HG03558 (cell line): ENCODE measurements at regions not wholly inside any gene's neighbourhood (a gene's known extent, or its start where the extent isn't known, plus 50 kb on each side); places are given as distances from the start of the nearest gene placed in this dataset.
"Not testable (repeated sequence)": the region's sequence is repeated elsewhere in the genome, so short reads cannot be mapped to it uniquely, and the experiment has no call there.

Experiments
- ATAC-seq: cut with Tn5 transposase; IDR thresholded peaks from one replicate; pipeline ENCODE4 v1.9.1; 2021; ENCODE audit warnings: moderate number of reproducible peaks; ENCODE audit not compliant: unreplicated experiment; ENCODE audit errors: extremely low read depth

- no peak for ATAC-seq
Measured at GRCh38 chrX:865422-865821, 234.8 kb downstream of the SHOX start.

GRCh38 chrX:861921-862320 is 231.3 kb downstream of the SHOX start:
- ATAC-seq = no peak

GRCh38 chrX:861340-861890 is 230.8 kb downstream of the SHOX start:
- ATAC-seq = no peak

GRCh38 chrX:859329-859728 is 228.7 kb downstream of the SHOX start:
- no peak for ATAC-seq

GRCh38 chrX:858542-859078 is 228.0 kb downstream of the SHOX start:
- ATAC-seq = no peak

GRCh38 chrX:857376-857775 is 226.8 kb downstream of the SHOX start:
- ATAC-seq = no peak

GRCh38 chrX:856566-857290 is 226.1 kb downstream of the SHOX start:
- ATAC-seq = no peak

- ATAC-seq = no peak
Measured at GRCh38 chrX:853304-853703, 222.7 kb downstream of the SHOX start.

GRCh38 chrX:850471-850916 is 219.9 kb downstream of the SHOX start:
- no peak for ATAC-seq

GRCh38 chrX:848386-848785 is 217.8 kb downstream of the SHOX start:
- no peak for ATAC-seq

- no peak for ATAC-seq
Measured at GRCh38 chrX:843306-843705, 212.7 kb downstream of the SHOX start.

GRCh38 chrX:840556-840955 is 210.0 kb downstream of the SHOX start:
- ATAC-seq = no peak

GRCh38 chrX:838666-839065 is 208.1 kb downstream of the SHOX start:
- not testable (repeated sequence) for ATAC-seq

- not testable (repeated sequence) for ATAC-seq
Measured at GRCh38 chrX:835857-836256, 205.3 kb downstream of the SHOX start.

GRCh38 chrX:830532-830931 is 199.9 kb downstream of the SHOX start:
- ATAC-seq = no peak

GRCh38 chrX:829145-829544 is 198.6 kb downstream of the SHOX start:
- ATAC-seq = no peak

- ATAC-seq = no peak
Measured at GRCh38 chrX:828411-828959, 197.9 kb downstream of the SHOX start.

- ATAC-seq = no peak
Measured at GRCh38 chrX:826448-826847, 195.9 kb downstream of the SHOX start.

GRCh38 chrX:825991-826390 is 195.4 kb downstream of the SHOX start:
- ATAC-seq = no peak

- ATAC-seq = not testable (repeated sequence)
Measured at GRCh38 chrX:823073-823472, 192.5 kb downstream of the SHOX start.

- no peak for ATAC-seq
Measured at GRCh38 chrX:821327-822107, 190.9 kb downstream of the SHOX start.
